ENCODE measurements at regions not wholly inside any gene's neighbourhood (a gene's known extent, or its start where the extent isn't known, plus 50 kb on each side); places are given as distances from the start of the nearest gene placed in this dataset.
A peak's percentile ranks its signal among the peaks of the same experiment; 100 is the strongest.

GRCh38 chr6:145044641-145045246 is 690.6 kb downstream of the EPM2A start:
- DNase-seq (ENCODE audit: low read depth, low spot score), result peak; percentile 30

- DNase-seq (ENCODE audit: low read depth, low spot score), result no peak
Measured at GRCh38 chr6:145045582-145045981, 689.7 kb downstream of the EPM2A start.

GRCh38 chr6:145047891-145048290 is 687.4 kb downstream of the EPM2A start:
- no peak for DNase-seq (ENCODE audit: low read depth, low spot score)

- DNase-seq (ENCODE audit: low read depth, low spot score), result no peak
Measured at GRCh38 chr6:145051661-145052060, 683.7 kb downstream of the EPM2A start.

GRCh38 chr6:145055567-145055966 is 679.8 kb downstream of the EPM2A start:
- DNase-seq (ENCODE audit: low read depth, low spot score), result no peak

- DNase-seq (ENCODE audit: low read depth, low spot score), result no peak
Measured at GRCh38 chr6:145060714-145061113, 674.6 kb downstream of the EPM2A start.

- DNase-seq (ENCODE audit: low read depth, low spot score), result no peak
Measured at GRCh38 chr6:145063091-145063490, 672.2 kb downstream of the EPM2A start.

GRCh38 chr6:145067430-145067829 is 667.9 kb downstream of the EPM2A start:
- DNase-seq (ENCODE audit: low read depth, low spot score), result no peak

- DNase-seq (ENCODE audit: low read depth, low spot score), result no peak
Measured at GRCh38 chr6:145068577-145068976, 666.7 kb downstream of the EPM2A start.

- DNase-seq (ENCODE audit: low read depth, low spot score), result no peak
Measured at GRCh38 chr6:145069966-145070365, 665.4 kb downstream of the EPM2A start.

GRCh38 chr6:145070791-145071190 is 664.5 kb downstream of the EPM2A start:
- DNase-seq (ENCODE audit: low read depth, low spot score), result no peak

GRCh38 chr6:145071836-145072235 is 663.5 kb downstream of the EPM2A start:
- DNase-seq (ENCODE audit: low read depth, low spot score), result no peak

GRCh38 chr6:145073811-145074210 is 661.5 kb downstream of the EPM2A start:
- no peak for DNase-seq (ENCODE audit: low read depth, low spot score)

GRCh38 chr6:145074805-145075204 is 660.5 kb downstream of the EPM2A start:
- DNase-seq (ENCODE audit: low read depth, low spot score), result no peak

- DNase-seq (ENCODE audit: low read depth, low spot score), result no peak
Measured at GRCh38 chr6:145075425-145075824, 659.9 kb downstream of the EPM2A start.

- no peak for DNase-seq (ENCODE audit: low read depth, low spot score)
Measured at GRCh38 chr6:145076115-145076841, 659.0 kb downstream of the EPM2A start.

- DNase-seq (ENCODE audit: low read depth, low spot score), result no peak
Measured at GRCh38 chr6:145077382-145077781, 657.9 kb downstream of the EPM2A start.

- DNase-seq (ENCODE audit: low read depth, low spot score), result no peak
Measured at GRCh38 chr6:145080651-145081050, 654.7 kb downstream of the EPM2A start.

GRCh38 chr6:145081677-145082076 is 653.6 kb downstream of the EPM2A start:
- no peak for DNase-seq (ENCODE audit: low read depth, low spot score)

- DNase-seq (ENCODE audit: low read depth, low spot score), result no peak
Measured at GRCh38 chr6:145082359-145082758, 653.0 kb downstream of the EPM2A start.

- DNase-seq (ENCODE audit: low read depth, low spot score), result no peak
Measured at GRCh38 chr6:145086197-145086596, 649.1 kb downstream of the EPM2A start.

- DNase-seq (ENCODE audit: low read depth, low spot score), result no peak
Measured at GRCh38 chr6:145087034-145087433, 648.3 kb downstream of the EPM2A start.
